H9 (cell line): ENCODE measurements at regions not wholly inside any gene's neighbourhood (a gene's known extent, or its start where the extent isn't known, plus 50 kb on each side); places are given as distances from the start of the nearest gene placed in this dataset.

ENCODE experiments used
- DNase-seq: peaks from one replicate; pipeline ENCODE4 v3.0.0-alpha.2; 2017
- H2AFZ ChIP-seq: one replicate; pipeline ENCODE4 v1.6.1; 2013; ENCODE audit warnings: mild to moderate bottlenecking, low read length, control low read depth, moderate library complexity
- H2AK5ac ChIP-seq: 2 replicates; pipeline ENCODE4 v1.6.1; 2013; ENCODE audit warnings: low read length, control low read depth, mixed read lengths; ENCODE audit not compliant: insufficient read length
- H2BK120ac ChIP-seq: one replicate; pipeline ENCODE4 v1.6.1; 2013; ENCODE audit warnings: low read depth, mild to moderate bottlenecking, low read length, control low read depth, inconsistent platforms; ENCODE audit not compliant: poor library complexity, severe bottlenecking
- H2BK12ac ChIP-seq: 2 replicates; pipeline ENCODE4 v1.6.1; 2013; ENCODE audit warnings: low read length, control low read depth, mixed read lengths, low read depth; ENCODE audit not compliant: insufficient read length
- H2BK15ac ChIP-seq: 2 replicates; pipeline ENCODE4 v1.6.1; 2013; ENCODE audit warnings: low read depth, low read length, control low read depth
- H2BK20ac ChIP-seq: one replicate; pipeline ENCODE4 v1.6.1; 2013; ENCODE audit warnings: low read depth, mild to moderate bottlenecking, low read length, control low read depth, inconsistent platforms; ENCODE audit not compliant: poor library complexity, severe bottlenecking
- H2BK5ac ChIP-seq: 2 replicates; pipeline ENCODE4 v1.6.1; 2013; ENCODE audit warnings: low read length, control low read depth, mixed read lengths; ENCODE audit not compliant: insufficient read length
- H3K14ac ChIP-seq: 2 replicates; pipeline ENCODE4 v1.6.1; 2013; ENCODE audit warnings: low read length, control low read depth; ENCODE audit not compliant: insufficient read depth
- H3K18ac ChIP-seq: 2 replicates; pipeline ENCODE4 v1.6.1; 2013; ENCODE audit warnings: low read depth, mild to moderate bottlenecking, mixed read lengths, low read length, control low read depth; ENCODE audit not compliant: insufficient read length
- H3K23ac ChIP-seq: 2 replicates; pipeline ENCODE4 v1.6.1; 2013; ENCODE audit warnings: low read length, control low read depth, mixed read lengths, low read depth; ENCODE audit not compliant: insufficient read length
- H3K23me2 ChIP-seq: 2 replicates; pipeline ENCODE4 v1.6.1; 2013; ENCODE audit warnings: low read depth, mild to moderate bottlenecking, mixed read lengths, low read length, control low read depth; ENCODE audit not compliant: insufficient read length, poor library complexity, severe bottlenecking
- H3K27ac ChIP-seq: 2 replicates; pipeline ENCODE4 v1.5.1; 2013; ENCODE audit warnings: low read length, control low read depth, mixed read lengths, low read depth; ENCODE audit not compliant: insufficient read length
- H3K27me3 ChIP-seq: 2 replicates; pipeline ENCODE4 v1.6.1; 2013; ENCODE audit warnings: low read length, control low read depth, inconsistent platforms; ENCODE audit not compliant: insufficient read depth
- H3K4ac ChIP-seq: 2 replicates; pipeline ENCODE4 v1.6.1; 2013; ENCODE audit warnings: low read depth, mild to moderate bottlenecking, control low read depth, inconsistent platforms, low read length, moderate library complexity
- H3K4me1 ChIP-seq: 2 replicates; pipeline ENCODE4 v1.6.1; 2013; ENCODE audit warnings: low read length, control low read depth, inconsistent platforms; ENCODE audit not compliant: insufficient read depth
- H3K4me2 ChIP-seq: 2 replicates; pipeline ENCODE4 v1.6.1; 2013; ENCODE audit warnings: low read length, control low read depth, mixed read lengths; ENCODE audit not compliant: insufficient read length, insufficient read depth
- H3K56ac ChIP-seq: 2 replicates; pipeline ENCODE4 v1.6.1; 2013; ENCODE audit warnings: low read depth, mild to moderate bottlenecking, mixed read lengths, low read length, control low read depth; ENCODE audit not compliant: insufficient read length
- H3K79me1 ChIP-seq: 2 replicates; pipeline ENCODE4 v1.6.1; 2013; ENCODE audit warnings: low read depth, mild to moderate bottlenecking, moderate library complexity, low read length, control low read depth, inconsistent platforms; ENCODE audit not compliant: insufficient read depth, poor library complexity, severe bottlenecking
- H3K79me2 ChIP-seq: 2 replicates; pipeline ENCODE4 v1.6.1; 2013; ENCODE audit warnings: low read length, control low read depth, inconsistent platforms; ENCODE audit not compliant: insufficient read depth
- H3K9ac ChIP-seq: 2 replicates; pipeline ENCODE4 v1.6.1; 2013; ENCODE audit warnings: low read length, control low read depth, mixed read lengths; ENCODE audit not compliant: insufficient read length; ENCODE audit errors: extremely low read depth
- H3K9me3 ChIP-seq: one replicate; pipeline ENCODE4 v1.6.1; 2013; ENCODE audit warnings: low read depth, low read length, inconsistent platforms; ENCODE audit not compliant: control insufficient read depth
- H3T11ph ChIP-seq: one replicate; pipeline ENCODE4 v1.6.1; 2013; ENCODE audit warnings: mild to moderate bottlenecking, low read length, control low read depth, inconsistent platforms
- H4K20me1 ChIP-seq: one replicate; pipeline ENCODE4 v1.6.1; 2013; ENCODE audit not compliant: control insufficient read depth, insufficient read length, insufficient read depth
- H4K5ac ChIP-seq: 2 replicates; pipeline ENCODE4 v1.6.1; 2013; ENCODE audit warnings: low read depth, mild to moderate bottlenecking, mixed read lengths, low read length, control low read depth; ENCODE audit not compliant: insufficient read length
- H4K8ac ChIP-seq: replicated peaks from 2 replicates; pipeline ENCODE4 v1.6.1; 2013; ENCODE audit warnings: low read length, control low read depth, mixed read lengths, low read depth; ENCODE audit not compliant: insufficient read length
- H4K91ac ChIP-seq: 2 replicates; pipeline ENCODE4 v1.6.1; 2013; ENCODE audit warnings: low read depth, mild to moderate bottlenecking, moderate library complexity, mixed read lengths, low read length, control low read depth; ENCODE audit not compliant: insufficient read length
- H3K27ac Mint-ChIP-seq, 3 experiments: 2 replicates in 2 of 3; 3 replicates in 1 of 3; pipeline ENCODE4 v1.8.0; 2020 to 2021; ENCODE audit warnings: mixed read lengths in 3 of 3, mild to moderate bottlenecking in 1 of 3, moderate library complexity in 1 of 3
- H3K27me3 Mint-ChIP-seq: 2 replicates; pipeline ENCODE4 v1.8.0; 2021; ENCODE audit warnings: low read depth, mild to moderate bottlenecking, moderate library complexity, mixed read lengths
- H3K36me3 Mint-ChIP-seq, 3 experiments: 2 replicates in 2 of 3; 3 replicates in 1 of 3; pipeline ENCODE4 v1.8.0; 2020 to 2021; ENCODE audit warnings: low read depth in 3 of 3, mixed read lengths in 3 of 3; ENCODE audit not compliant: insufficient read depth in 1 of 3
- H3K4me1 Mint-ChIP-seq, 2 experiments: 2 replicates each; pipeline ENCODE4 v1.8.0; 2020; ENCODE audit warnings: mixed read lengths in 2 of 2
- H3K4me3 Mint-ChIP-seq, 2 experiments: 2 replicates in 1 of 2; 3 replicates in 1 of 2; pipeline ENCODE4 v1.8.0; 2020 to 2021; ENCODE audit warnings: mild to moderate bottlenecking in 2 of 2, mixed read lengths in 2 of 2, moderate library complexity in 1 of 2
- H3K9me3 Mint-ChIP-seq, 2 experiments: 2 replicates in 1 of 2; 3 replicates in 1 of 2; pipeline ENCODE4 v1.8.0; 2020; ENCODE audit warnings: mild to moderate bottlenecking in 2 of 2, mixed read lengths in 2 of 2, moderate library complexity in 1 of 2
- WGBS: extraction: QIAGEN DNeasy Blood & Tissue Kit; methylation state at CpG from one replicate; pipeline ENCODE4 v1.1.7; 2013; ENCODE audit warnings: missing lambda C conversion rate, low lambda C conversion rate, mixed read lengths; ENCODE audit not compliant: insufficient read length; ENCODE audit errors: extremely low coverage; 5-methylcytosine and 5-hydroxymethylcytosine counted together
- TF ChIP-seq, protein P1 (sequence below): fragments of 200-600 bp; sonication (generic); conservative IDR thresholded peaks from 3 replicates; pipeline ENCODE4 v1.8.0; 2021; ENCODE audit warnings: antibody characterized with exemption, mild to moderate bottlenecking

DNA sequence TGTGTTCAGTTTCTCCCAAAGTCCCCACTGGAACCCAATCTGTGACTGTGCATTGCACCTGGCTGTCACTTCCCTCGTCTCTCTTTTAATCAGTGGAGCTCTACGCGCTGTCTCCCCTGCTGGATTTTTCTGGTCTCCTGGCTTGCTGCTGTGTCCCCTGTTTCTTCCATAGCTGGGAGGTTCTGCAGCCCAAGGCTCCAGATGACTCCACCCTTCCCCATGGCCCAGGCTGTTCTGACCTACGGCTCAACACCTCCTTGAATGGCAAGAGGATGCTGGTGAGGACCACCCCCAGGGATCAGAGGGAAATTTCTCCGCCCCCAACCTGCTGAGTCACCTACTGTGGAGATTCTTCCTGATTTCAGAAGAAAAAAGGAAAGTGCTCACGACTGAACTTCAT is 961.4 kb upstream of the ZNF722 start:
- Histone ChIP-seq H3K4me2 (no peak overlapping the region), H3K4ac (no peak overlapping the region), H4K5ac (no peak overlapping the region), H3K56ac (no peak overlapping the region), H2BK5ac (no peak overlapping the region), H2AK5ac (no peak overlapping the region), H3K9ac (no peak overlapping the region), H3K27ac (no peak overlapping the region), H3K79me2 (no peaks in the 10 kb centered on the region), H3K4me1 (no peaks in the 10 kb centered on the region), H3K27me3 (no peaks in the 10 kb centered on the region), H3K23me2 (no peaks in the 10 kb centered on the region), H2BK15ac (no peak overlapping the region), H3K18ac (no peak overlapping the region), H4K8ac (no peak overlapping the region), H3K9me3 (peaks cover 96% of the 10 kb centered on the region), H3K14ac (no peak overlapping the region), H4K20me1 (no peaks in the 10 kb centered on the region), H2BK20ac (no peak overlapping the region), H2BK120ac (no peak overlapping the region), H3T11ph (no peak overlapping the region), H3K79me1 (no peaks in the 10 kb centered on the region), H2BK12ac (no peak overlapping the region), H3K23ac (no peak overlapping the region), H2AFZ (no peak overlapping the region), H4K91ac (no peak overlapping the region)
- no CpG with 5 or more reads among the region's 6 CpGs for WGBS
- Mint-ChIP-seq H3K9me3 (peaks cover 60 to 73% of the 10 kb centered on the region in 2 experiments), H3K4me1 (no peaks in the 10 kb centered on the region), H3K4me3 (no peak overlapping the region), H3K27me3 (peaks cover 4% of the 10 kb centered on the region), H3K36me3 (peaks cover 34 to 63% (median 52%) of the 10 kb centered on the region in 3 experiments), H3K27ac (no peak overlapping the region)
- TF ChIP-seq, protein P1, sequence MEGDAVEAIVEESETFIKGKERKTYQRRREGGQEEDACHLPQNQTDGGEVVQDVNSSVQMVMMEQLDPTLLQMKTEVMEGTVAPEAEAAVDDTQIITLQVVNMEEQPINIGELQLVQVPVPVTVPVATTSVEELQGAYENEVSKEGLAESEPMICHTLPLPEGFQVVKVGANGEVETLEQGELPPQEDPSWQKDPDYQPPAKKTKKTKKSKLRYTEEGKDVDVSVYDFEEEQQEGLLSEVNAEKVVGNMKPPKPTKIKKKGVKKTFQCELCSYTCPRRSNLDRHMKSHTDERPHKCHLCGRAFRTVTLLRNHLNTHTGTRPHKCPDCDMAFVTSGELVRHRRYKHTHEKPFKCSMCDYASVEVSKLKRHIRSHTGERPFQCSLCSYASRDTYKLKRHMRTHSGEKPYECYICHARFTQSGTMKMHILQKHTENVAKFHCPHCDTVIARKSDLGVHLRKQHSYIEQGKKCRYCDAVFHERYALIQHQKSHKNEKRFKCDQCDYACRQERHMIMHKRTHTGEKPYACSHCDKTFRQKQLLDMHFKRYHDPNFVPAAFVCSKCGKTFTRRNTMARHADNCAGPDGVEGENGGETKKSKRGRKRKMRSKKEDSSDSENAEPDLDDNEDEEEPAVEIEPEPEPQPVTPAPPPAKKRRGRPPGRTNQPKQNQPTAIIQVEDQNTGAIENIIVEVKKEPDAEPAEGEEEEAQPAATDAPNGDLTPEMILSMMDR, result no peak
- DNase-seq, result no peak
